ENCODE measurements at regions not wholly inside any gene's neighbourhood (a gene's known extent, or its start where the extent isn't known, plus 50 kb on each side); places are given as distances from the start of the nearest gene placed in this dataset.

- TF ChIP-seq USF1 (IDR thresholded peaks at IDR 0.05) (no peak), CEBPB (IDR thresholded peaks at IDR 0.05) (no peak), TAF1 (IDR thresholded peaks at IDR 0.05; ENCODE audit: low read depth) (no peak), ZBTB7A (IDR thresholded peaks at IDR 0.05; ENCODE audit: low read depth) (no peak), TCF12 (IDR thresholded peaks at IDR 0.05; ENCODE audit: low read depth) (no peak), RAD21 (IDR thresholded peaks at IDR 0.05; ENCODE audit: low read depth) (no peak), FOXM1 (IDR thresholded peaks at IDR 0.05; ENCODE audit: borderline replicate concordance, low read depth) (no peak)
These were observed 63.2 kb downstream of the ENGASE start for GRCh38 chr17:79137789-79138165.

GRCh38 chr17:79137015-79137788 lies 62.6 kb downstream of the ENGASE start:
- TF ChIP-seq REST (IDR thresholded peaks at IDR 0.05; ENCODE audit: low read depth), result no peak
- TF ChIP-seq TAF1 (IDR thresholded peaks at IDR 0.05; ENCODE audit: low read depth), result no peak
- no peak for TF ChIP-seq YY1 (IDR thresholded peaks at IDR 0.05; ENCODE audit: low read depth)
- no peak for TF ChIP-seq MAX (IDR thresholded peaks at IDR 0.05)
- TF ChIP-seq ZBTB7A (IDR thresholded peaks at IDR 0.05; ENCODE audit: low read depth), result no peak
- no peak for TF ChIP-seq NFIC (IDR thresholded peaks at IDR 0.05)
- TF ChIP-seq EGR1 (IDR thresholded peaks at IDR 0.05), result no peak
- TF ChIP-seq TCF12 (IDR thresholded peaks at IDR 0.05; ENCODE audit: low read depth), result no peak

- TF ChIP-seq NFIC (IDR thresholded peaks at IDR 0.05) (no peak), EP300 (IDR thresholded peaks at IDR 0.05; ENCODE audit: borderline replicate concordance) (no peak), USF1 (IDR thresholded peaks at IDR 0.05) (no peak), REST (IDR thresholded peaks at IDR 0.05; ENCODE audit: low read depth) (no peak), ZBTB7A (IDR thresholded peaks at IDR 0.05; ENCODE audit: low read depth) (no peak), CEBPB (IDR thresholded peaks at IDR 0.05) (no peak), EGR1 (IDR thresholded peaks at IDR 0.05) (no peak), MAX (IDR thresholded peaks at IDR 0.05) (no peak), FOXM1 (IDR thresholded peaks at IDR 0.05; ENCODE audit: borderline replicate concordance, low read depth) (no peak), CREB1 (IDR thresholded peaks at IDR 0.05; ENCODE audit: low read depth) (no peak), TCF12 (IDR thresholded peaks at IDR 0.05; ENCODE audit: low read depth) (no peak), YY1 (IDR thresholded peaks at IDR 0.05; ENCODE audit: low read depth) (no peak), TEAD4 (IDR thresholded peaks at IDR 0.05) (no peak), RAD21 (IDR thresholded peaks at IDR 0.05; ENCODE audit: low read depth) (no peak), TAF1 (IDR thresholded peaks at IDR 0.05; ENCODE audit: low read depth) (no peak)
These were observed 62.0 kb downstream of the ENGASE start for GRCh38 chr17:79136596-79136995.
